K562 (cell line): ENCODE measurements at regions not wholly inside any gene's neighbourhood (a gene's known extent, or its start where the extent isn't known, plus 50 kb on each side); places are given as distances from the start of the nearest gene placed in this dataset.

ENCODE experiments used
- CHD7 ChIP-seq: fragments of 200-600 bp; sonication (generic); IDR thresholded peaks from one replicate; pipeline ENCODE4 v1.6.1; 2012; ENCODE audit warnings: mild to moderate bottlenecking, low read depth, low read length, inconsistent platforms
- ZBTB11 ChIP-seq, 3 experiments: fragments of 200-800 bp in 1 of 3; fragments of 250-450 bp in 1 of 3; fragments of 450-650 bp in 1 of 3; sonication (Bioruptor Pico) in 1 of 3; sonication (Bioruptor generic) in 1 of 3; formaldehyde crosslinking in 1 of 3; IDR thresholded peaks; 2 replicates each; pipeline versions ENCODE4 v1.6.1 to v1.8.0; 2016 to 2022; ENCODE audit warnings: mild to moderate bottlenecking in 2 of 3, missing genetic modification characterization in 2 of 3, missing compliant biosample characterization in 1 of 3, moderate library complexity in 1 of 3

GRCh38 chr7:40921589-40922315 lies 781.1 kb downstream of the INHBA start (continued):
- TF ChIP-seq CHD7 (no peak), ZBTB11 (CRISPR knock-in tag; IDR thresholded peaks at IDR 0.05) (no peak)
